ENCODE measurements at regions not wholly inside any gene's neighbourhood (a gene's known extent, or its start where the extent isn't known, plus 50 kb on each side); places are given as distances from the start of the nearest gene placed in this dataset.

DNA sequence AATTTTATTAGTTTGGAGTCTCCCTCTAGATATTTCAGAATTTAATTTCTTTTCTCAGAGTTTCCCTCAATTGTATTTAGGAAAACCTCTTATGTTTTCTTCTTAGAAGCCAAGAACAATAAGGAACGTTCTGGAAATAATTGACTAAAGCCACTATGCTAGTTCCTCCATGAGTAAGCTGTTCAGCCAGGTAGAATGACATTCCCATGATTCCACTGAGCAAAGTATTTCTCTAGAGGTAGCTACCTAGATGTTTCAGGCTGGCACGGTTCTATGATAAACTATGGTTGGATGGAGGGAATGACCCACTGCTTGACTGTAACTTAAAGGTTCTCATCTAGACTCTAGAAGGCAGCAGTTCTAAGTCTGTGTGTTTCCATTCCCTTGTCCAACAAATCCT is 62.4 kb downstream of the CLDN17 start:
- H3K4me3 ChIP-seq (ENCODE audit: low read depth, low read length): no peak overlapping the region
- no peak for DNase-seq (ENCODE audit: low read depth in 4 of 6, low spot score in 6 of 6)
- H3K36me3 ChIP-seq (ENCODE audit: control insufficient read depth, insufficient read depth, low read length): no peaks in the 10 kb centered on the region
- no CpG with 5 or more reads among the region's 2 CpGs for WGBS (ENCODE audit: insufficient coverage)
- H3K4me1 ChIP-seq (ENCODE audit: control insufficient read depth, insufficient read depth, low read length): no peaks in the 10 kb centered on the region
- H3K27me3 ChIP-seq (ENCODE audit: control insufficient read depth, insufficient read depth, low read length): no peaks in the 10 kb centered on the region
- no peaks in the 10 kb centered on the region for H3K9me3 ChIP-seq (ENCODE audit: control insufficient read depth, insufficient read depth, low read length)
- H3K27ac ChIP-seq (ENCODE audit: low read depth, low read length): no peak overlapping the region

DNA sequence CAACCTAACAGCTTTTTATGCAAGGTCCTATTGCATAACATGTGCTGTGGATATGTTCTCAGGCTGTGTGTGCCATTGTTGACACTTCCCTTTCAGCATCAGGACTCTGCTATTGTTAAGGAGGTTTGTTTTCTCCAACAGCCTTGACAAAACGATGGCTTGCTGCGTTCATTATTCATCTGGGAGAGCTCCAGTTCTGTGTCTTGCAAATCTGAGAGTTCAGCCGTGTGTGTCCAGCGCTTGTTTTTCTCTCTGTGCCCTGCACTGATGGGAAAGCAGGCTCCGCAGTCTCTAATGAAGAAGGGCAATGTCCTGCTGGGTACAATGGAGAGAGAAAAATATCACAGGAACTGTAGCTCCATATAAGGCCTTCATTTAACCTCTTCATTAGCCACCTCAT is 63.7 kb downstream of the CLDN17 start:
- WGBS (ENCODE audit: insufficient coverage): 6% methylated on average over 4 of the region's 5 CpGs
- no peaks in the 10 kb centered on the region for H3K27me3 ChIP-seq (ENCODE audit: control insufficient read depth, insufficient read depth, low read length)
- H3K4me3 ChIP-seq (ENCODE audit: low read depth, low read length): no peak overlapping the region
- no peaks in the 10 kb centered on the region for H3K4me1 ChIP-seq (ENCODE audit: control insufficient read depth, insufficient read depth, low read length)
- no peaks in the 10 kb centered on the region for H3K9me3 ChIP-seq (ENCODE audit: control insufficient read depth, insufficient read depth, low read length)
- DNase-seq (ENCODE audit: low read depth in 4 of 6, low spot score in 6 of 6): peak in 4 of 6 donors; percentile 19 to 87 (median 44)
- H3K27ac ChIP-seq (ENCODE audit: low read depth, low read length): no peak overlapping the region
- H3K36me3 ChIP-seq (ENCODE audit: control insufficient read depth, insufficient read depth, low read length): no peaks in the 10 kb centered on the region

DNA sequence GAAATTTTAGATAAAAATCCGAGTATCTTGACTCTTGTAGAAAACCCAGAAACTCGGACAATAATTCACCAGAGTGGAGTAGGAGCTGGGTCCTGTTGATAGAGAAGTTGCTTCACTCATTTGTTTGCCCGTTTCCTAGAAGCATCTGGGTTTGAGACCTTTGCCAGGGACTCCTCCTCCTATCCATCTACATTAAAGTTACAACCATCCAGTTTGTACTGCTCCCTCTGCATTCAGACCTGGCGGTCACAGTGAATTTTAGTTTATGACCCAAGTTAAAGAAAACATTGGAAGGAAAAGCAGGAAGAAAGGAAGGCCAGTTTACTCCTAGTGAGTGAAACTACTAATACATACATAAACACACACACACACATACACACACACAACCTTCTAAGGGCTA is 64.6 kb downstream of the CLDN17 start:
- no peaks in the 10 kb centered on the region for H3K27me3 ChIP-seq (ENCODE audit: control insufficient read depth, insufficient read depth, low read length)
- H3K27ac ChIP-seq (ENCODE audit: low read depth, low read length): no peak overlapping the region
- 14% methylated on average over 1 of the region's 4 CpGs for WGBS (ENCODE audit: insufficient coverage)
- no peaks in the 10 kb centered on the region for H3K4me1 ChIP-seq (ENCODE audit: control insufficient read depth, insufficient read depth, low read length)
- DNase-seq (ENCODE audit: low read depth in 4 of 6, low spot score in 6 of 6): no peak
- no peaks in the 10 kb centered on the region for H3K36me3 ChIP-seq (ENCODE audit: control insufficient read depth, insufficient read depth, low read length)
- no peaks in the 10 kb centered on the region for H3K9me3 ChIP-seq (ENCODE audit: control insufficient read depth, insufficient read depth, low read length)
- H3K4me3 ChIP-seq (ENCODE audit: low read depth, low read length): no peak overlapping the region

DNA sequence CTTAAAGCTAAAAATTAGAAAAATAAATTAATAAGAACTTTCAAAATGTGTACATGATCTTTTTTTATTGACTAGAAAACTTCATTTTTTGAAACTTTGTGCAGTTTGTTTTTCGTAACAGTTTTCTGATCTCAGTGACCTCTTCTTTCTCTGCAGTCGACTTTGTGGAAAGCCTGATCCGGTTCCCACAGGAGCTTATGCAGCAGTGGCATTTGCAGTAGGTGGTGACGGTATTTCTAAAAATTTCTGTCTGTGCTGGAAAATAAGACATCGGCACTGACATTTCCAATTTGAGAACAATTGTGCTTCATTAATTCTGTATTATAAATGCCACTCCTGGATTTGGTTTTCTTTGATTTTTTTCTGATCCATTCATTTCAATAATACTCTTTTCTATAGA is 68.8 kb downstream of the CLDN17 start:
- DNase-seq (ENCODE audit: low read depth in 4 of 6, low spot score in 6 of 6): no peak

DNA sequence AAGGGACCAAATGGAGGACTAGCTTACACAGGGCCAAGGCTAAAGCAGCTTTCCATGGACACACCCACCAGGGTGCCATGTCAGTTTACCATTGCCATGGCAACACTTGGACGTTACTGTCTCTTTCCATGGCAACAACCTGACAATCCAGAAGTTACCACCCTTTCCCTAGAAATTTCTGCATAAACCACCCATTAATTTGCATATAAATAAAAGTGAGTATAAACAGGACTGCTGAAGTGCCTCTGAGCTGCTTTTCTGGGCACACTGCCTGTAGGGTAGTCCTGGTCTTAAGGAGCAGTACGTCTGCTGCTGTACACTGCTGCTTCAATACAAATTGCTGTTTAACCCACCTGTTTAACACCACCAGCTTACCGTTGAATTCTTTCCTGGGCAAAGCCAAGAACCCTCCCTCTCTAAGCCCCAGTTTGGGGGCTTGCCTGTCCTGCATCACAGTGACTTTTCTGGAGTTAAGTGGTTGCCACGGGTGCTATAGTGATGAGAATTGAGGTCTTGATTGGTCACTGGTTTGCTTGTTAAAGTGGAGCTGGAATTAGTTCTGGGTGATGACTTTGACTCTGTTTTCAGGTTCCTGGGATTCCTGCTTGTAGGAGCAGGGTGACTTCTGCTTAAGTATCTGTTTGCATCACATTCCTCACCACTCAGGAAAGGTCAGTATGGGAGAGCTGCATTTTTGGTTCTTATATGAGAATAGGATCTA is 83.2 kb downstream of the CLDN17 start:
- Histone ChIP-seq H3K27ac (ENCODE audit: low read depth, low read length) (no peak overlapping the region), H3K4me1 (ENCODE audit: control insufficient read depth, insufficient read depth, low read length) (no peaks in the 10 kb centered on the region), H3K4me3 (ENCODE audit: low read depth, low read length) (no peak overlapping the region), H3K36me3 (ENCODE audit: control insufficient read depth, insufficient read depth, low read length) (no peaks in the 10 kb centered on the region), H3K27me3 (ENCODE audit: control insufficient read depth, insufficient read depth, low read length) (no peaks in the 10 kb centered on the region), H3K9me3 (ENCODE audit: control insufficient read depth, insufficient read depth, low read length) (no peaks in the 10 kb centered on the region)
- 12% methylated on average over 3 of the region's 4 CpGs for WGBS (ENCODE audit: insufficient coverage)
- DNase-seq (ENCODE audit: low read depth in 4 of 6, low spot score in 6 of 6): peak in 5 of 6 donors; percentile 48 to 88 (median 57)

More for the DNA sequence above, 68.8 kb downstream of the CLDN17 start:
- Histone ChIP-seq H3K9me3 (ENCODE audit: control insufficient read depth, insufficient read depth, low read length) (no peaks in the 10 kb centered on the region), H3K4me3 (ENCODE audit: low read depth, low read length) (no peak overlapping the region), H3K27ac (ENCODE audit: low read depth, low read length) (no peak overlapping the region), H3K4me1 (ENCODE audit: control insufficient read depth, insufficient read depth, low read length) (no peaks in the 10 kb centered on the region), H3K36me3 (ENCODE audit: control insufficient read depth, insufficient read depth, low read length) (no peaks in the 10 kb centered on the region), H3K27me3 (ENCODE audit: control insufficient read depth, insufficient read depth, low read length) (no peaks in the 10 kb centered on the region)
- no CpG with 5 or more reads among the region's 5 CpGs for WGBS (ENCODE audit: insufficient coverage)

DNA sequence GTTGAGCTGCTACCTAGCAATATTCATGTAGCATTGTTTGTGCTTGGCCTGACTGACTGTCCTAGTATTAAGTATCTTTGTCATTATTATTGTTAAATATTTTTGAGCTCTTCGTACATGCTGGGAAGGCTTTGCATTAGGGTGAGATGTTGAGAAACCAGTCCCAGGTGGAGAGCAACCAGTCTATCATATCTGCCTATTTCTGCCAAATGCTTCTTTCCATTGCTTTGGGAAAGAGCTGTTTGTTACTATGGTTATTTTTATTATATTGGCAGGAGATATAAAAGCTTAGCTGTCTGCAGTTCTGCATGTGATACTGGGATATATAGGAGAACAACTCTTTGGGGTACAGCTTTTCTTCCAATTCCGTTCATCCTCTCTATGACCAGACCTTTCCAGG is 85.1 kb downstream of the CLDN17 start:
- no peak overlapping the region for H3K4me3 ChIP-seq (ENCODE audit: low read depth, low read length)
- no peaks in the 10 kb centered on the region for H3K36me3 ChIP-seq (ENCODE audit: control insufficient read depth, insufficient read depth, low read length)
- no peaks in the 10 kb centered on the region for H3K27me3 ChIP-seq (ENCODE audit: control insufficient read depth, insufficient read depth, low read length)
- no peaks in the 10 kb centered on the region for H3K9me3 ChIP-seq (ENCODE audit: control insufficient read depth, insufficient read depth, low read length)
- H3K4me1 ChIP-seq (ENCODE audit: control insufficient read depth, insufficient read depth, low read length): no peaks in the 10 kb centered on the region
- 86% methylated on average over 1 of the region's 2 CpGs for WGBS (ENCODE audit: insufficient coverage)
- H3K27ac ChIP-seq (ENCODE audit: low read depth, low read length): no peak overlapping the region
- DNase-seq (ENCODE audit: low read depth in 4 of 6, low spot score in 6 of 6): no peak

DNA sequence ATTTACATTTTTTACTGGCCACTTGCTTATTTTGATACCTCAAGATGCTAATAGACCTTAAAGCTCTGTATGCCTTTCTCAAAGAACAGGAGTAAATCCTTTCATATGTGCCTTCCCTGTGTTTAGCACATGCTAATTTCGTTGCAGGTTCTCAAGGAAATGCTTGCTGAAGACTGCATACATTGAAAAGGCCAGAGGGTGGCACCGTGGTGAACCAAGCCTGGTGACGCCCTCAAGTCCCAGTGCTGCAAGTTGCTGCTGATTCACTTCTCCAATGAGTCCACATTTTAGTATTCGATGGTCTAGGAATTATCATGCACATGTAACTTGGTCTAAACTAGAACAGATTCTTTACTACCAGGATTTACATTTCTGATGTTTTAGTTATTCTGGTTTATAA is 94.1 kb downstream of the CLDN17 start:
- H3K36me3 ChIP-seq (ENCODE audit: control insufficient read depth, insufficient read depth, low read length): no peaks in the 10 kb centered on the region
- 4% methylated on average over 2 of the region's 4 CpGs for WGBS (ENCODE audit: insufficient coverage)
- H3K27ac ChIP-seq (ENCODE audit: low read depth, low read length): no peak overlapping the region
- peaks cover 1% of the 10 kb centered on the region for H3K9me3 ChIP-seq (ENCODE audit: control insufficient read depth, insufficient read depth, low read length)
- no peak overlapping the region for H3K4me3 ChIP-seq (ENCODE audit: low read depth, low read length)
- no peaks in the 10 kb centered on the region for H3K4me1 ChIP-seq (ENCODE audit: control insufficient read depth, insufficient read depth, low read length)
- no peaks in the 10 kb centered on the region for H3K27me3 ChIP-seq (ENCODE audit: control insufficient read depth, insufficient read depth, low read length)
- DNase-seq (ENCODE audit: low read depth in 4 of 6, low spot score in 6 of 6): peak in 1 of 6 donors; percentile 17

DNA sequence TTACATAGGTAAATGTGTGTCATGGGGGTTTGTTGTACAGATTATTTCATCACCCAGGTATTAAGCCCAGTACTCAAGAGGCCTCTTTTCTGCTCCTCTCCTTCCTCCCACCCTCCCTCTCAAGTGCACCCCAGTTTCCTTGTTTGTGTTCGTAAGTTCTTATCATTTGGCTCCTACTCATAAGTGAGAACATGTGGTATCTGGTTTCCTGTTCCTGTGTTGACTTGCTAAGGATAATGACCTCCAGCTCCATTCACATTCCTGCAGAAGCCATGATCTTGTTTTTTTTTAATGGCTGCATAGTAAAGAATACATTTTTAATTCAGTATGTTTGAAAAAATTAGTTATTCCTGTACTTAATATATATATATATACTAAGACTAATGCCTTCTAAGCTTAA is 107.7 kb downstream of the CLDN17 start:
- Histone ChIP-seq H3K27ac (ENCODE audit: low read depth, low read length) (no peak overlapping the region), H3K4me3 (ENCODE audit: low read depth, low read length) (no peak overlapping the region), H3K27me3 (ENCODE audit: control insufficient read depth, insufficient read depth, low read length) (no peaks in the 10 kb centered on the region), H3K4me1 (ENCODE audit: control insufficient read depth, insufficient read depth, low read length) (no peaks in the 10 kb centered on the region), H3K36me3 (ENCODE audit: control insufficient read depth, insufficient read depth, low read length) (no peaks in the 10 kb centered on the region), H3K9me3 (ENCODE audit: control insufficient read depth, insufficient read depth, low read length) (no peaks in the 10 kb centered on the region)
- whole genome bisulfite sequencing (ENCODE audit: insufficient coverage): no CpG with 5 or more reads among the region's 1 CpG
- DNase-seq (ENCODE audit: low read depth in 4 of 6, low spot score in 6 of 6): no peak

DNA sequence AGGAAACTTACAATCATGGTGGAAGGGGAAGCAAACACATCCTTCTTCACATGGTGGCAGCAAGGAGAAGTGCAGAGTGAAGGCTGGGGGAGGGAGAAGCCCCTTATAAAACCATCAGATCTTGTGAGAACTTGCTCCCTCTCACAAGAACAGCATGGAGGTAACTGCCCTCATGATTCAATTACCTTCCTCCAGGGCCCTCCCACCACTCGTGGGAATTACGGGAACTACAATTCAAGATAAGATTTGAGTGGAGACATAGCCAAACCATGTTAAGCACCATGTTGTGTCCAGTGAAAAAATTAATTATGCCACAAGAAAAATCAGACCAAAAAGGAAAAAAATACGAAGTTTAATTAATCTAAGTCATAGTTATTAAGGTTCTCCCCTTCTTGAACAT is 109.5 kb downstream of the CLDN17 start:
- Histone ChIP-seq H3K4me3 (ENCODE audit: low read depth, low read length) (no peak overlapping the region), H3K4me1 (ENCODE audit: control insufficient read depth, insufficient read depth, low read length) (no peaks in the 10 kb centered on the region), H3K27me3 (ENCODE audit: control insufficient read depth, insufficient read depth, low read length) (no peaks in the 10 kb centered on the region), H3K36me3 (ENCODE audit: control insufficient read depth, insufficient read depth, low read length) (no peaks in the 10 kb centered on the region), H3K9me3 (ENCODE audit: control insufficient read depth, insufficient read depth, low read length) (no peaks in the 10 kb centered on the region), H3K27ac (ENCODE audit: low read depth, low read length) (no peak overlapping the region)
- DNase-seq (ENCODE audit: low read depth in 4 of 6, low spot score in 6 of 6): no peak
- no CpG with 5 or more reads among the region's 3 CpGs for WGBS (ENCODE audit: insufficient coverage)

DNA sequence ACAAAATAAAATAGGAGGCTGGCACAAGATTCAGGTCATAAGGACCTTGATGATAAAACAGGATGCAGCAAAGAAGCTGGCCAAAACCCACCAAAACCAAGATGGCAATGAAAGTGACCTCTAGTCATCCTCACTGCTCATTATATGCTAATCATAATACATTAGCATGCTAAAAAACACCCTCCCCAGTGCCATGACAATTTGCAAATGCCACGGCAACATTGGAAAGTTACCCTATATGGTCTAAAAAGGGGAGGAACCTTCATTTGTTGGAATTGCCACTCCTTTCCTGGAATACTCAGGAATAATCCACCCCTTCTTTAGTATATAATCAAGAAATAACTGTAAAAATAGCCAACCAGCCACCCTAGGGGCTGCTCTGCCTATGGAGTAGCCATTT is 108.8 kb upstream of the GRIK1 start:
- Histone ChIP-seq H3K4me1 (ENCODE audit: control insufficient read depth, insufficient read depth, low read length) (no peaks in the 10 kb centered on the region), H3K27me3 (ENCODE audit: control insufficient read depth, insufficient read depth, low read length) (no peaks in the 10 kb centered on the region), H3K27ac (ENCODE audit: low read depth, low read length) (no peak overlapping the region), H3K9me3 (ENCODE audit: control insufficient read depth, insufficient read depth, low read length) (no peaks in the 10 kb centered on the region), H3K36me3 (ENCODE audit: control insufficient read depth, insufficient read depth, low read length) (no peaks in the 10 kb centered on the region), H3K4me3 (ENCODE audit: low read depth, low read length) (no peak overlapping the region)
- no CpG with 5 or more reads among the region's 1 CpG for WGBS (ENCODE audit: insufficient coverage)
- no peak for DNase-seq (ENCODE audit: low read depth in 4 of 6, low spot score in 6 of 6)

Data from spinal cord (tissue), 9 donors.